Transverse colon (tissue), 4 donors: ENCODE measurements at regions not wholly inside any gene's neighbourhood (a gene's known extent, or its start where the extent isn't known, plus 50 kb on each side); places are given as distances from the start of the nearest gene placed in this dataset.

Experiments
- DNase-seq: peaks from one replicate; pipeline ENCODE4 v3.0.0-alpha.2; 2019
- H3K27ac ChIP-seq, 4 donors: fragments of 200-600 bp; sonication (generic); 2 replicates each; pipeline ENCODE4 v1.5.1; 2016 to 2018; ENCODE audit warnings: inconsistent platforms in 4 of 4
- H3K27me3 ChIP-seq: fragments of 200-600 bp; sonication (generic); 2 replicates; pipeline ENCODE4 v1.5.1; 2017; ENCODE audit warnings: inconsistent platforms
- H3K36me3 ChIP-seq, 4 donors: fragments of 200-600 bp; sonication (generic); 2 replicates each; pipeline ENCODE4 v1.5.1; 2017 to 2019; ENCODE audit warnings: inconsistent platforms in 4 of 4
- H3K4me1 ChIP-seq, 4 donors: fragments of 200-600 bp; sonication (generic); 2 replicates each; pipeline ENCODE4 v1.5.1; 2017 to 2020; ENCODE audit warnings: inconsistent platforms in 4 of 4
- H3K4me3 ChIP-seq, 4 donors: fragments of 200-600 bp; sonication (generic); 1 replicate in 1 of 4; 2 replicates in 3 of 4; pipeline versions ENCODE4 v1.5.1 to v1.6.1; 2017 to 2019; ENCODE audit warnings: inconsistent platforms in 4 of 4
- H3K9me3 ChIP-seq, 2 donors: fragments of 200-600 bp; sonication (generic); 2 replicates each; pipeline ENCODE4 v1.5.1; 2017 to 2019; ENCODE audit warnings: inconsistent platforms in 2 of 2
- EP300 ChIP-seq: sonication (generic); formaldehyde crosslinking; IDR thresholded peaks from one replicate; pipeline ENCODE4 v1.6.1; 2017; ENCODE audit warnings: antibody characterized with exemption, low read depth
- POLR2A ChIP-seq: fragments of 450-650 bp; IDR thresholded peaks from one replicate; pipeline ENCODE4 v1.6.1; 2016; ENCODE audit warnings: antibody characterized with exemption, mild to moderate bottlenecking, moderate library complexity
- POLR2AphosphoS5 ChIP-seq, 3 donors: sonication (generic); formaldehyde crosslinking; IDR thresholded peaks; one replicate each; pipeline ENCODE4 v1.6.1; 2016; ENCODE audit warnings: antibody characterized with exemption in 3 of 3
- WGBS, 2 donors: methylation state at CpG; one replicate each; pipeline ENCODE4 v1.1.5; 2018; ENCODE audit warnings: low coverage in 1 of 2; 5-methylcytosine and 5-hydroxymethylcytosine counted together
- in situ Hi-C, 4 donors: fragments of 200-750 bp; cut with MboI; loops; one replicate each; pipeline versions ENCODE4 v1.15.0 to v1.15.1; 2017; ENCODE audit warnings: low sequenced_read_pairs in 3 of 4, low pct_ligation_motif_present in 1 of 4, low pct_unique_long_range_greater_than_20kb in 1 of 4
- intact Hi-C: fragments of 100-400 bp; cut with DNase I; formaldehyde crosslinking; loops from one replicate; pipeline ENCODE4 v1.15.1; 2023; ENCODE audit warnings: low total_unique reads
- TF ChIP-seq, protein P1 (sequence below), 5 experiments: fragments of 200-600 bp in 3 of 5; fragments of 450-650 bp in 2 of 5; sonication (generic) in 3 of 5; IDR thresholded peaks; 1 replicate in 2 of 5; 2 replicates in 3 of 5; pipeline ENCODE4 v1.5.1; 2016 to 2017; ENCODE audit warnings: antibody characterized with exemption in 5 of 5, inconsistent platforms in 3 of 5, mild to moderate bottlenecking in 2 of 5, moderate library complexity in 1 of 5

- peaks cover 0 to 7% (median 0%) of the 10 kb centered on the region in 4 donors for H3K4me1 ChIP-seq
- H3K27me3 ChIP-seq = no peaks in the 10 kb centered on the region
- no peaks in the 10 kb centered on the region for H3K36me3 ChIP-seq
- in situ Hi-C loops (no loop called here), intact Hi-C loops (no loop called here)
- no peak overlapping the region for H3K27ac ChIP-seq
- TF ChIP-seq EP300 = no peak
- no peak for TF ChIP-seq POLR2AphosphoS5 (IDR thresholded peaks at IDR 0.05)
- TF ChIP-seq, protein P1, sequence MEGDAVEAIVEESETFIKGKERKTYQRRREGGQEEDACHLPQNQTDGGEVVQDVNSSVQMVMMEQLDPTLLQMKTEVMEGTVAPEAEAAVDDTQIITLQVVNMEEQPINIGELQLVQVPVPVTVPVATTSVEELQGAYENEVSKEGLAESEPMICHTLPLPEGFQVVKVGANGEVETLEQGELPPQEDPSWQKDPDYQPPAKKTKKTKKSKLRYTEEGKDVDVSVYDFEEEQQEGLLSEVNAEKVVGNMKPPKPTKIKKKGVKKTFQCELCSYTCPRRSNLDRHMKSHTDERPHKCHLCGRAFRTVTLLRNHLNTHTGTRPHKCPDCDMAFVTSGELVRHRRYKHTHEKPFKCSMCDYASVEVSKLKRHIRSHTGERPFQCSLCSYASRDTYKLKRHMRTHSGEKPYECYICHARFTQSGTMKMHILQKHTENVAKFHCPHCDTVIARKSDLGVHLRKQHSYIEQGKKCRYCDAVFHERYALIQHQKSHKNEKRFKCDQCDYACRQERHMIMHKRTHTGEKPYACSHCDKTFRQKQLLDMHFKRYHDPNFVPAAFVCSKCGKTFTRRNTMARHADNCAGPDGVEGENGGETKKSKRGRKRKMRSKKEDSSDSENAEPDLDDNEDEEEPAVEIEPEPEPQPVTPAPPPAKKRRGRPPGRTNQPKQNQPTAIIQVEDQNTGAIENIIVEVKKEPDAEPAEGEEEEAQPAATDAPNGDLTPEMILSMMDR (IDR thresholded peaks at IDR 0.05) = no peak
- no peak for TF ChIP-seq POLR2A
- DNase-seq = no peak
- no peaks in the 10 kb centered on the region for H3K9me3 ChIP-seq
- 76 to 89% methylated on average over 3 to 4 of the region's 4 CpGs for WGBS, 2 donors
- H3K4me3 ChIP-seq = no peak overlapping the region
Observed at GRCh38 chr2:160651416-160652200, 158.0 kb upstream of the RBMS1 start.

GRCh38 chr2:160652236-160652635 is 158.6 kb upstream of the RBMS1 start:
- intact Hi-C loops = no loop called here
- Histone ChIP-seq H3K4me3 (no peak overlapping the region), H3K27me3 (no peaks in the 10 kb centered on the region), H3K27ac (no peak overlapping the region), H3K9me3 (no peaks in the 10 kb centered on the region), H3K36me3 (no peaks in the 10 kb centered on the region), H3K4me1 (peaks cover 0 to 14% (median 1%) of the 10 kb centered on the region in 4 donors)
- DNase-seq = peak; percentile 56
- TF ChIP-seq POLR2A = no peak
- in situ Hi-C loops = no loop called here
- WGBS, 2 donors = 63 to 77% methylated on average over 3 to 5 of the region's 5 CpGs

GRCh38 chr2:160657196-160657595 is 163.6 kb upstream of the RBMS1 start:
- no peaks in the 10 kb centered on the region for H3K27me3 ChIP-seq
- H3K27ac ChIP-seq = no peak overlapping the region
- in situ Hi-C loops (no loop called here), intact Hi-C loops (no loop called here)
- H3K4me3 ChIP-seq = no peak overlapping the region
- no peaks in the 10 kb centered on the region for H3K36me3 ChIP-seq
- no peak for DNase-seq
- peaks cover 0 to 11% (median 2%) of the 10 kb centered on the region in 4 donors for H3K4me1 ChIP-seq
- no peaks in the 10 kb centered on the region for H3K9me3 ChIP-seq
- WGBS, 2 donors = 72 to 88% methylated on average over 1 of the region's 1 CpG
- no peak for TF ChIP-seq POLR2A

GRCh38 chr2:160658851-160659250 is 165.2 kb upstream of the RBMS1 start:
- DNase-seq = no peak
- TF ChIP-seq POLR2A = no peak
- TF ChIP-seq EP300 = no peak
- TF ChIP-seq, protein P1 (IDR thresholded peaks at IDR 0.05) = no peak
- TF ChIP-seq POLR2AphosphoS5 (IDR thresholded peaks at IDR 0.05) = no peak
- H3K27me3 ChIP-seq = no peaks in the 10 kb centered on the region
- peaks cover 0 to 10% (median 2%) of the 10 kb centered on the region in 4 donors for H3K4me1 ChIP-seq
- no peak overlapping the region for H3K4me3 ChIP-seq
- H3K9me3 ChIP-seq = no peaks in the 10 kb centered on the region
- H3K27ac ChIP-seq = no peak overlapping the region
- H3K36me3 ChIP-seq = no peaks in the 10 kb centered on the region
- intact Hi-C loops = no loop called here
- in situ Hi-C loops = no loop called here

DNA sequence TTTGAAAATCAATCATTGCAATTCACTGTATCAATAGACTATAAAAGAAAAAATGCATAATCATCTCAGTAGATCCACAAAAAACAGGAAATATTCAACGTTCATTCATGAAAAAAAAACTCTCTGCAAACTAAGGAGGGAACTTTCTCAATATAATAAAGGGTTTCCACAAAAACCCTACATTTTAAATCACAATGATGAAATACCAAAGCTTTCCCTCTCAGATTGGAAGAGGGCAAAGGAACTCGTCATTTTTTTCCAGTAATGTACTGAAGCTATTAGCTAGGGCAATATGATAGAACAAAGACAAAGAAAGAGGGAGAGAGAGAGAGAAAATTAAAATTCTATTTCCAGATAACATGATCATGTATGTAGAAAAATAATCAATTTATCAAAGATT is 167.1 kb upstream of the RBMS1 start:
- no peak for DNase-seq
- intact Hi-C loops = no loop called here
- Histone ChIP-seq H3K4me1 (peaks cover 0 to 12% (median 3%) of the 10 kb centered on the region in 4 donors), H3K9me3 (no peaks in the 10 kb centered on the region), H3K4me3 (no peak overlapping the region), H3K27ac (no peak overlapping the region), H3K36me3 (no peaks in the 10 kb centered on the region), H3K27me3 (no peaks in the 10 kb centered on the region)
- in situ Hi-C loops = no loop called here
- TF ChIP-seq POLR2A (no peak), EP300 (no peak), POLR2AphosphoS5 (IDR thresholded peaks at IDR 0.05) (no peak)
- TF ChIP-seq, protein P1 (IDR thresholded peaks at IDR 0.05) = no peak
- 52 to 54% methylated on average over 2 of the region's 2 CpGs for WGBS, 2 donors
